ENCODE measurements at regions not wholly inside any gene's neighbourhood (a gene's known extent, or its start where the extent isn't known, plus 50 kb on each side); places are given as distances from the start of the nearest gene placed in this dataset.

- Histone ChIP-seq H3K27me3 (replicated peaks; ENCODE audit: insufficient read depth, low read length) (no peaks in the 10 kb centered on the region), H2AFZ (ENCODE audit: low read length) (no peak overlapping the region), H3K4me3 (ENCODE audit: low read length) (no peak overlapping the region), H3K36me3 (replicated peaks; ENCODE audit: insufficient read depth, low read length) (no peaks in the 10 kb centered on the region), H3K9me2 (replicated peaks; ENCODE audit: insufficient read depth, low read length) (no peaks in the 10 kb centered on the region), H4K20me1 (ENCODE audit: insufficient read depth, low read length) (no peaks in the 10 kb centered on the region), H3K4me1 (ENCODE audit: low read length) (no peaks in the 10 kb centered on the region), H3F3A (ENCODE audit: insufficient read depth, low read length) (no peaks in the 10 kb centered on the region), H3K79me2 (ENCODE audit: low read length) (no peaks in the 10 kb centered on the region), H3K27ac (ENCODE audit: low read length) (no peak overlapping the region), H3K4me2 (ENCODE audit: low read depth, low read length) (no peak overlapping the region), H3K9ac (ENCODE audit: low read length) (no peak overlapping the region), H3K9me3 (replicated peaks; ENCODE audit: insufficient read depth, low read length) (no peaks in the 10 kb centered on the region)
- no peak for TF ChIP-seq CTCF (IDR thresholded peaks at IDR 0.05; ENCODE audit: low read length)
- TF ChIP-seq EZH2phosphoT487 (IDR thresholded peaks at IDR 0.05; ENCODE audit: low read length), result no peak
- no peak for TF ChIP-seq EZH2 (optimal IDR thresholded peaks at IDR 0.05; ENCODE audit: low read depth, low read length)
- no peak for DNase-seq
These were observed 446.5 kb downstream of the EDEM1 start for GRCh38 chr3:5633960-5634359.

- no peaks in the 10 kb centered on the region for H3F3A ChIP-seq (ENCODE audit: insufficient read depth, low read length)
- H2AFZ ChIP-seq (ENCODE audit: low read length), result no peak overlapping the region
- H3K9me2 ChIP-seq (replicated peaks; ENCODE audit: insufficient read depth, low read length), result no peaks in the 10 kb centered on the region
- no peaks in the 10 kb centered on the region for H3K36me3 ChIP-seq (replicated peaks; ENCODE audit: insufficient read depth, low read length)
- no peaks in the 10 kb centered on the region for H3K27me3 ChIP-seq (replicated peaks; ENCODE audit: insufficient read depth, low read length)
- no peak overlapping the region for H3K9ac ChIP-seq (ENCODE audit: low read length)
- H3K9me3 ChIP-seq (replicated peaks; ENCODE audit: insufficient read depth, low read length), result no peaks in the 10 kb centered on the region
- DNase-seq, result no peak
- H4K20me1 ChIP-seq (ENCODE audit: insufficient read depth, low read length), result no peaks in the 10 kb centered on the region
- H3K79me2 ChIP-seq (ENCODE audit: low read length), result no peaks in the 10 kb centered on the region
- no peak overlapping the region for H3K27ac ChIP-seq (ENCODE audit: low read length)
- no peak overlapping the region for H3K4me2 ChIP-seq (ENCODE audit: low read depth, low read length)
- TF ChIP-seq CTCF (IDR thresholded peaks at IDR 0.05; ENCODE audit: low read length), result no peak
- TF ChIP-seq EZH2 (optimal IDR thresholded peaks at IDR 0.05; ENCODE audit: low read depth, low read length), result no peak
- no peak for TF ChIP-seq EZH2phosphoT487 (IDR thresholded peaks at IDR 0.05; ENCODE audit: low read length)
- H3K4me1 ChIP-seq (ENCODE audit: low read length), result no peaks in the 10 kb centered on the region
- no peak overlapping the region for H3K4me3 ChIP-seq (ENCODE audit: low read length)
These were observed 446.9 kb downstream of the EDEM1 start for GRCh38 chr3:5634411-5634810.

GRCh38 chr3:5635746-5636145 lies 448.2 kb downstream of the EDEM1 start:
- no peaks in the 10 kb centered on the region for H3K9me3 ChIP-seq (replicated peaks; ENCODE audit: insufficient read depth, low read length)
- DNase-seq, result no peak
- no peak overlapping the region for H2AFZ ChIP-seq (ENCODE audit: low read length)
- no peak overlapping the region for H3K9ac ChIP-seq (ENCODE audit: low read length)
- no peaks in the 10 kb centered on the region for H3K27me3 ChIP-seq (replicated peaks; ENCODE audit: insufficient read depth, low read length)
- H3K4me2 ChIP-seq (ENCODE audit: low read depth, low read length), result no peak overlapping the region
- H3F3A ChIP-seq (ENCODE audit: insufficient read depth, low read length), result no peaks in the 10 kb centered on the region
- no peak overlapping the region for H3K27ac ChIP-seq (ENCODE audit: low read length)
- H4K20me1 ChIP-seq (ENCODE audit: insufficient read depth, low read length), result no peaks in the 10 kb centered on the region
- no peaks in the 10 kb centered on the region for H3K36me3 ChIP-seq (replicated peaks; ENCODE audit: insufficient read depth, low read length)
- TF ChIP-seq EZH2phosphoT487 (IDR thresholded peaks at IDR 0.05; ENCODE audit: low read length) (no peak), EZH2 (optimal IDR thresholded peaks at IDR 0.05; ENCODE audit: low read depth, low read length) (no peak), CTCF (IDR thresholded peaks at IDR 0.05; ENCODE audit: low read length) (no peak)
- H3K4me1 ChIP-seq (ENCODE audit: low read length), result no peaks in the 10 kb centered on the region
- no peaks in the 10 kb centered on the region for H3K79me2 ChIP-seq (ENCODE audit: low read length)
- no peak overlapping the region for H3K4me3 ChIP-seq (ENCODE audit: low read length)
- H3K9me2 ChIP-seq (replicated peaks; ENCODE audit: insufficient read depth, low read length), result no peaks in the 10 kb centered on the region
